ENCODE measurements at regions not wholly inside any gene's neighbourhood (a gene's known extent, or its start where the extent isn't known, plus 50 kb on each side); places are given as distances from the start of the nearest gene placed in this dataset.

GRCh38 chr15:72908713-72909112, 125.2 kb upstream of the ADPGK start:
- TF ChIP-seq, protein P1, sequence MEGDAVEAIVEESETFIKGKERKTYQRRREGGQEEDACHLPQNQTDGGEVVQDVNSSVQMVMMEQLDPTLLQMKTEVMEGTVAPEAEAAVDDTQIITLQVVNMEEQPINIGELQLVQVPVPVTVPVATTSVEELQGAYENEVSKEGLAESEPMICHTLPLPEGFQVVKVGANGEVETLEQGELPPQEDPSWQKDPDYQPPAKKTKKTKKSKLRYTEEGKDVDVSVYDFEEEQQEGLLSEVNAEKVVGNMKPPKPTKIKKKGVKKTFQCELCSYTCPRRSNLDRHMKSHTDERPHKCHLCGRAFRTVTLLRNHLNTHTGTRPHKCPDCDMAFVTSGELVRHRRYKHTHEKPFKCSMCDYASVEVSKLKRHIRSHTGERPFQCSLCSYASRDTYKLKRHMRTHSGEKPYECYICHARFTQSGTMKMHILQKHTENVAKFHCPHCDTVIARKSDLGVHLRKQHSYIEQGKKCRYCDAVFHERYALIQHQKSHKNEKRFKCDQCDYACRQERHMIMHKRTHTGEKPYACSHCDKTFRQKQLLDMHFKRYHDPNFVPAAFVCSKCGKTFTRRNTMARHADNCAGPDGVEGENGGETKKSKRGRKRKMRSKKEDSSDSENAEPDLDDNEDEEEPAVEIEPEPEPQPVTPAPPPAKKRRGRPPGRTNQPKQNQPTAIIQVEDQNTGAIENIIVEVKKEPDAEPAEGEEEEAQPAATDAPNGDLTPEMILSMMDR (IDR thresholded peaks at IDR 0.05; ENCODE audit: poor library complexity): no peak
- TF ChIP-seq EZH2 (IDR thresholded peaks at IDR 0.05; ENCODE audit: borderline replicate concordance) (no peak), EZH2phosphoT487 (IDR thresholded peaks at IDR 0.05; ENCODE audit: low read depth, severe bottlenecking, unreplicated experiment) (no peak)

Data from hepatocyte (in vitro differentiated cells).